Psoas muscle (tissue), 7 donors: ENCODE measurements at regions not wholly inside any gene's neighbourhood (a gene's known extent, or its start where the extent isn't known, plus 50 kb on each side); places are given as distances from the start of the nearest gene placed in this dataset.

Source experiments
- ATAC-seq, 4 donors: fragments of 200-7000 bp; cut with Tn5 transposase; one replicate each; pipeline ENCODE4 v1.9.1; 2020; ENCODE audit warnings: moderate library complexity in 3 of 4, mild to moderate bottlenecking in 2 of 4
- DNase-seq, 2 donors: peaks; one replicate each; pipeline ENCODE4 v3.0.0-alpha.2; 2020
- H3K27ac ChIP-seq: fragments of 200-600 bp; one replicate; pipeline ENCODE4 v1.8.0; 2022
- H3K27me3 ChIP-seq, 3 donors: fragments of 200-600 bp in 1 of 3; one replicate each; pipeline versions ENCODE4 v1.6.1 to v1.8.0; 2013 to 2022; ENCODE audit warnings: low read length in 2 of 3, mild to moderate bottlenecking in 2 of 3, moderate library complexity in 1 of 3; ENCODE audit not compliant: insufficient read depth in 3 of 3
- H3K36me3 ChIP-seq, 2 donors: fragments of 200-600 bp in 1 of 2; one replicate each; pipeline versions ENCODE4 v1.6.1 to v1.8.0; 2013 to 2022; ENCODE audit warnings: low read depth in 1 of 2, mild to moderate bottlenecking in 1 of 2, moderate library complexity in 1 of 2; ENCODE audit not compliant: insufficient read depth in 1 of 2
- H3K4me1 ChIP-seq: fragments of 200-600 bp; one replicate; pipeline ENCODE4 v1.8.0; 2022
- H3K4me3 ChIP-seq: fragments of 200-600 bp; one replicate; pipeline ENCODE4 v1.8.0; 2022; ENCODE audit warnings: mild to moderate bottlenecking
- H3K9me3 ChIP-seq: fragments of 200-600 bp; one replicate; pipeline ENCODE4 v1.8.0; 2022
- CTCF ChIP-seq: fragments of 200-600 bp; IDR thresholded peaks from one replicate; pipeline ENCODE4 v1.8.0; 2022; ENCODE audit warnings: antibody characterized with exemption
- WGBS, 3 donors: extraction: QIAGEN DNeasy Blood & Tissue Kit; methylation state at CpG; one replicate each; pipeline versions ENCODE4 v1.1.6 to v1.1.7; 2013; 5-methylcytosine and 5-hydroxymethylcytosine counted together
- intact Hi-C, 2 donors: fragments of 100-400 bp; cut with DNase I; formaldehyde crosslinking; loops; one replicate each; pipeline versions ENCODE4 v1.11.0 to v1.14.2; 2022
- donor health status: healthy with polysubstance abuse.
- donor health status: DM: no; HTN: no; CAD: no; lungs with moderate emphysema.
- donor health status: Bipolar disorder and iron deficiency.
- donor health status: healthy.
- donor health status: DM: yes; HTN: yes; CAD: no.
- donor health status: DM: no; HTN: no; CAD: no.
- donor health status: DM: yes; HTN: yes; CAD: no.

- peaks cover 3% of the 10 kb centered on the region for H3K9me3 ChIP-seq
- 24 to 38% (median 30%) methylated on average over 2 of the region's 2 CpGs for WGBS, 3 donors
- no peak for ATAC-seq
Measured at GRCh38 chr11:56916587-56916986, 72.1 kb upstream of the OR5AK2 start.

GRCh38 chr11:56916162-56916561, 72.6 kb upstream of the OR5AK2 start:
- no peak overlapping the region for H3K27ac ChIP-seq
- H3K9me3 ChIP-seq, result peaks cover under 1% of the 10 kb centered on the region
- H3K27me3 ChIP-seq, result no peaks in the 10 kb centered on the region
- 57 to 61% (median 57%) methylated on average over 5 of the region's 5 CpGs for WGBS, 3 donors
- intact Hi-C loops, result no loop called here
- no peak for TF ChIP-seq CTCF
- no peak for ATAC-seq
- no peak overlapping the region for H3K4me3 ChIP-seq
- H3K4me1 ChIP-seq, result no peaks in the 10 kb centered on the region
- H3K36me3 ChIP-seq, result no peaks in the 10 kb centered on the region
- DNase-seq, result no peak

More at GRCh38 chr11:56916587-56916986, 72.1 kb upstream of the OR5AK2 start:
- TF ChIP-seq CTCF, result no peak
- no peak for DNase-seq
- H3K4me1 ChIP-seq, result no peaks in the 10 kb centered on the region
- no peak overlapping the region for H3K27ac ChIP-seq
- intact Hi-C loops, result no loop called here
- no peaks in the 10 kb centered on the region for H3K36me3 ChIP-seq
- no peaks in the 10 kb centered on the region for H3K27me3 ChIP-seq
- no peak overlapping the region for H3K4me3 ChIP-seq

GRCh38 chr11:56911312-56911711, 77.4 kb upstream of the OR5AK2 start:
- ATAC-seq, result no peak
- WGBS, 3 donors, result 56 to 66% (median 61%) methylated on average over 5 of the region's 5 CpGs
- Histone ChIP-seq H3K27me3 (no peaks in the 10 kb centered on the region), H3K36me3 (no peaks in the 10 kb centered on the region), H3K4me3 (no peak overlapping the region), H3K27ac (no peak overlapping the region), H3K9me3 (no peaks in the 10 kb centered on the region), H3K4me1 (no peaks in the 10 kb centered on the region)
- no peak for DNase-seq
- intact Hi-C loops, result no loop called here
- TF ChIP-seq CTCF, result no peak

- WGBS, 3 donors, result 86 to 92% (median 90%) methylated on average over 9 of the region's 9 CpGs
- Histone ChIP-seq H3K27me3 (no peaks in the 10 kb centered on the region), H3K4me1 (no peaks in the 10 kb centered on the region), H3K9me3 (no peaks in the 10 kb centered on the region), H3K27ac (no peak overlapping the region), H3K4me3 (no peak overlapping the region), H3K36me3 (no peaks in the 10 kb centered on the region)
- DNase-seq (no peak), ATAC-seq (no peak)
- no peak for TF ChIP-seq CTCF
- intact Hi-C loops, result no loop called here
Measured at GRCh38 chr11:56910785-56911184, 77.9 kb upstream of the OR5AK2 start.

GRCh38 chr11:56910046-56910773, 78.5 kb upstream of the OR5AK2 start:
- Histone ChIP-seq H3K4me3 (no peak overlapping the region), H3K27me3 (no peaks in the 10 kb centered on the region), H3K36me3 (no peaks in the 10 kb centered on the region), H3K4me1 (no peaks in the 10 kb centered on the region), H3K9me3 (no peaks in the 10 kb centered on the region), H3K27ac (no peak overlapping the region)
- WGBS, 3 donors, result 83 to 88% (median 83%) methylated on average over 10 of the region's 10 CpGs
- ATAC-seq (no peak), DNase-seq (no peak)
- intact Hi-C loops, result no loop called here
- no peak for TF ChIP-seq CTCF
